Type B pancreatic cell (in vitro differentiated cells): ENCODE measurements at regions not wholly inside any gene's neighbourhood (a gene's known extent, or its start where the extent isn't known, plus 50 kb on each side); places are given as distances from the start of the nearest gene placed in this dataset.

Source experiments
- DNase-seq: peaks from one replicate; pipeline ENCODE4 v3.0.0; 2021; ENCODE audit warnings: mixed read lengths; ENCODE audit not compliant: unreplicated experiment; ENCODE audit errors: extremely low spot score
- H3K27ac Mint-ChIP-seq: 2 replicates; pipeline ENCODE4 v1.8.0; 2021; ENCODE audit warnings: mild to moderate bottlenecking, mixed read lengths
- H3K27me3 Mint-ChIP-seq: 2 replicates; pipeline ENCODE4 v1.8.0; 2021; ENCODE audit warnings: mixed read lengths
- H3K36me3 Mint-ChIP-seq: 2 replicates; pipeline ENCODE4 v1.8.0; 2021; ENCODE audit warnings: mixed read lengths
- H3K4me1 Mint-ChIP-seq: one replicate; pipeline ENCODE4 v1.8.0; 2021; ENCODE audit warnings: mixed read lengths; ENCODE audit not compliant: unreplicated experiment
- H3K4me3 Mint-ChIP-seq: 2 replicates; pipeline ENCODE4 v1.8.0; 2021; ENCODE audit warnings: mild to moderate bottlenecking, mixed read lengths
- H3K9me3 Mint-ChIP-seq: 2 replicates; pipeline ENCODE4 v1.8.0; 2021; ENCODE audit warnings: mixed read lengths
- TF ChIP-seq, protein P1 (sequence below): fragments of 200-600 bp; sonication (generic); conservative IDR thresholded peaks from 2 replicates; pipeline ENCODE4 v1.5.0; 2021; ENCODE audit warnings: antibody characterized with exemption, mild to moderate bottlenecking

- Mint-ChIP-seq H3K27ac (no peak overlapping the region), H3K4me3 (no peak overlapping the region), H3K4me1 (peaks cover 11% of the 10 kb centered on the region), H3K9me3 (peaks cover 14% of the 10 kb centered on the region), H3K36me3 (peaks cover 3% of the 10 kb centered on the region), H3K27me3 (peaks cover 3% of the 10 kb centered on the region)
- TF ChIP-seq, protein P1, sequence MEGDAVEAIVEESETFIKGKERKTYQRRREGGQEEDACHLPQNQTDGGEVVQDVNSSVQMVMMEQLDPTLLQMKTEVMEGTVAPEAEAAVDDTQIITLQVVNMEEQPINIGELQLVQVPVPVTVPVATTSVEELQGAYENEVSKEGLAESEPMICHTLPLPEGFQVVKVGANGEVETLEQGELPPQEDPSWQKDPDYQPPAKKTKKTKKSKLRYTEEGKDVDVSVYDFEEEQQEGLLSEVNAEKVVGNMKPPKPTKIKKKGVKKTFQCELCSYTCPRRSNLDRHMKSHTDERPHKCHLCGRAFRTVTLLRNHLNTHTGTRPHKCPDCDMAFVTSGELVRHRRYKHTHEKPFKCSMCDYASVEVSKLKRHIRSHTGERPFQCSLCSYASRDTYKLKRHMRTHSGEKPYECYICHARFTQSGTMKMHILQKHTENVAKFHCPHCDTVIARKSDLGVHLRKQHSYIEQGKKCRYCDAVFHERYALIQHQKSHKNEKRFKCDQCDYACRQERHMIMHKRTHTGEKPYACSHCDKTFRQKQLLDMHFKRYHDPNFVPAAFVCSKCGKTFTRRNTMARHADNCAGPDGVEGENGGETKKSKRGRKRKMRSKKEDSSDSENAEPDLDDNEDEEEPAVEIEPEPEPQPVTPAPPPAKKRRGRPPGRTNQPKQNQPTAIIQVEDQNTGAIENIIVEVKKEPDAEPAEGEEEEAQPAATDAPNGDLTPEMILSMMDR: no peak
- DNase-seq: no peak
Observed at GRCh38 chr1:219503604-219504003, 109.3 kb downstream of the ZC3H11B start.

DNA sequence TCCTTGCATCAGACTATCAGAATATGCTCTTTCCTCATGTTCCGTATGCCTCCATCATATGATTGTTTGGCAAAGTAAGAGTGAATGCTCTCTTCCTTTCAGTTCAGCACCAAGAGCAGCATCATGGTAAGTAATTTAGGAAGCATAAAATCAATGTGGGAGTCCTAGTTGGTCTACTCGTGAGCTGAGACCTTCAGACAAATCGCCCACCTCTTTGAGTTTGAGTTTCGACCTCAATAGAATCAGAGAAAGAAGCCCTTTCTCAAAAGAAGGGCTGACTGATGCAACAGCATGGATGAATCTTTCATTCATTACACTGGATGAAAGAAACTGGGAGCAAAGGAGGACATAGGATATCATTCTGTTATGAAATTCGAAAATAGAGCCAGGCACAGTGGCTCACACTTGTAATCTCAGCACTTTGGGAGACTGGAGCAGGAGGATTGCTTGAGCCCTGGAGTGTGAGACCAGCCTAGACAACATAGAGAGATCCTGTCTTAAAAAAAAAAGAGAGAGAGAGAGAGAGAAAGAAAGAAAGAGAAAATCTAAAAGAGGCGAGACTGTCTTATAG lies 112.5 kb downstream of the ZC3H11B start:
- Mint-ChIP-seq H3K27ac (no peak overlapping the region), H3K27me3 (peaks cover 3% of the 10 kb centered on the region), H3K36me3 (peaks cover 3% of the 10 kb centered on the region), H3K9me3 (peaks cover 25% of the 10 kb centered on the region), H3K4me1 (no peaks in the 10 kb centered on the region), H3K4me3 (no peak overlapping the region)
- no peak for DNase-seq
- TF ChIP-seq, protein P1: no peak

DNA sequence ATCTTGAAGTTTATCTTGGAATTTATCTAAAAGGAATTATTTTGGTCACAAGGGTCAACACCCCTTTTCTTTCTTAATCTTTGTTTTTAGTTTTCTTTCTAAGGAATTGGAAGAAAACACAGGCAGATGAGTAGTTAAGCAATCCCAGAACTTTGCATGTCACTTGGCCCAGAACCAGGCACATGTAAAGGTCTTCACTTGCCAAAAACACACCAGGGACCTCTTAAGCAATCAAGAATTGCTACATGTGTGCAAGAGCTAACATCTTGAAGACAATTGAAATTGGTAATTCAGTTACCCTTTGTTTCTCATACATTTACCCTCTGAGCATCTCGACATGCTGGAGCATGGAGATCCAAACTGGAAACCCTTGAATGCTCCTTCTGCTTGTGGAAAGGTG lies 114.2 kb downstream of the ZC3H11B start:
- TF ChIP-seq, protein P1: no peak
- no peak overlapping the region for H3K27ac Mint-ChIP-seq
- H3K9me3 Mint-ChIP-seq: peaks cover 25% of the 10 kb centered on the region
- H3K4me1 Mint-ChIP-seq: no peaks in the 10 kb centered on the region
- peaks cover 3% of the 10 kb centered on the region for H3K36me3 Mint-ChIP-seq
- no peak overlapping the region for H3K4me3 Mint-ChIP-seq
- H3K27me3 Mint-ChIP-seq: peaks cover 3% of the 10 kb centered on the region
- DNase-seq: no peak

- Mint-ChIP-seq H3K27ac (no peak overlapping the region), H3K9me3 (peaks cover 25% of the 10 kb centered on the region), H3K27me3 (peaks cover 3% of the 10 kb centered on the region), H3K36me3 (peaks cover 3% of the 10 kb centered on the region), H3K4me1 (peaks cover 6% of the 10 kb centered on the region), H3K4me3 (no peak overlapping the region)
- TF ChIP-seq, protein P1: no peak
- DNase-seq: no peak
Observed at GRCh38 chr1:219495737-219496408, 117.0 kb downstream of the ZC3H11B start.

DNA sequence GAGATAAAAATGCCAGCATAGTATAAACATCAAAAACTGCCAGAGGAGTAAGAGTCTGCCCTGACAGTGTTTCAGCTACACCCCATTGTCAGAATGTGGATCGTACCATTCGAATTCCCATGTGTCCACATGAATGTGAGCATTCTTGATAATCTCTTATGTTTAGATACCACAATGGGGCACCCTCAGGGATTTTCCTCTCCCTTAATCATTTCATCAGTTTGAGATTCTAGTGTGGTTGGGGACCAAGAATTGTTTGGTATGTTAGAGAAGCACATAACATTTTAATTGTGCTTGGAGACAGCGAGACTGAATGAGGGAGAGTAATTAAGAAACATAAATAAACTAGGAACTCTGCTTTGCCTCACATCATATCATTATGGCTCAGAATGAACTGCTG lies 120.2 kb downstream of the ZC3H11B start:
- Mint-ChIP-seq H3K4me1 (peaks cover 12% of the 10 kb centered on the region), H3K27me3 (no peaks in the 10 kb centered on the region), H3K27ac (no peak overlapping the region), H3K9me3 (peaks cover 7% of the 10 kb centered on the region), H3K36me3 (no peaks in the 10 kb centered on the region), H3K4me3 (no peak overlapping the region)
- DNase-seq: no peak
- TF ChIP-seq, protein P1: no peak
